ENCODE measurements at regions not wholly inside any gene's neighbourhood (a gene's known extent, or its start where the extent isn't known, plus 50 kb on each side); places are given as distances from the start of the nearest gene placed in this dataset.

- Histone ChIP-seq H3K9me3 (no peaks in the 10 kb centered on the region), H3K27me3 (no peaks in the 10 kb centered on the region), H3K4me1 (no peaks in the 10 kb centered on the region), H3K4me3 (no peak overlapping the region), H3K27ac (no peak overlapping the region), H3K36me3 (no peaks in the 10 kb centered on the region)
- no peak for TF ChIP-seq CTCF (IDR thresholded peaks at IDR 0.05)
- intact Hi-C loops (cut with DNase I): no loop called here
- DNase-seq (ENCODE audit: low spot score in 2 of 2): no peak
These were observed 409.9 kb upstream of the NFIA start for GRCh38 chr1:60672449-60672848.

GRCh38 chr1:60670302-60670701 lies 412.1 kb upstream of the NFIA start:
- Histone ChIP-seq H3K4me3 (no peak overlapping the region), H3K36me3 (no peaks in the 10 kb centered on the region), H3K4me1 (no peaks in the 10 kb centered on the region), H3K27me3 (no peaks in the 10 kb centered on the region), H3K9me3 (no peaks in the 10 kb centered on the region), H3K27ac (no peak overlapping the region)
- TF ChIP-seq CTCF (IDR thresholded peaks at IDR 0.05): no peak
- DNase-seq (ENCODE audit: low spot score in 2 of 2): no peak
- intact Hi-C loops (cut with DNase I): no loop called here

GRCh38 chr1:60668585-60668984 lies 413.8 kb upstream of the NFIA start:
- intact Hi-C loops (cut with DNase I): no loop called here
- no peak for DNase-seq (ENCODE audit: low spot score in 2 of 2)
- no peaks in the 10 kb centered on the region for H3K9me3 ChIP-seq
- no peak for TF ChIP-seq CTCF (IDR thresholded peaks at IDR 0.05)
- H3K4me3 ChIP-seq: no peak overlapping the region
- H3K27ac ChIP-seq: no peak overlapping the region
- no peaks in the 10 kb centered on the region for H3K36me3 ChIP-seq
- H3K4me1 ChIP-seq: no peaks in the 10 kb centered on the region
- H3K27me3 ChIP-seq: no peaks in the 10 kb centered on the region

- intact Hi-C loops (cut with DNase I): no loop called here
- no peak overlapping the region for H3K4me3 ChIP-seq
- H3K4me1 ChIP-seq: no peaks in the 10 kb centered on the region
- no peaks in the 10 kb centered on the region for H3K27me3 ChIP-seq
- no peak for TF ChIP-seq CTCF (IDR thresholded peaks at IDR 0.05)
- no peaks in the 10 kb centered on the region for H3K9me3 ChIP-seq
- no peak for DNase-seq (ENCODE audit: low spot score in 2 of 2)
- H3K27ac ChIP-seq: no peak overlapping the region
- H3K36me3 ChIP-seq: no peaks in the 10 kb centered on the region
These were observed 417.1 kb upstream of the NFIA start for GRCh38 chr1:60665311-60665710.

GRCh38 chr1:60664086-60664625 lies 418.2 kb upstream of the NFIA start:
- Histone ChIP-seq H3K27ac (no peak overlapping the region), H3K4me1 (no peaks in the 10 kb centered on the region), H3K9me3 (no peaks in the 10 kb centered on the region), H3K36me3 (no peaks in the 10 kb centered on the region), H3K4me3 (no peak overlapping the region), H3K27me3 (no peaks in the 10 kb centered on the region)
- DNase-seq (ENCODE audit: low spot score in 2 of 2): no peak
- TF ChIP-seq CTCF (IDR thresholded peaks at IDR 0.05): no peak
- intact Hi-C loops (cut with DNase I): no loop called here

- no peak for TF ChIP-seq CTCF (IDR thresholded peaks at IDR 0.05)
- H3K27me3 ChIP-seq: no peaks in the 10 kb centered on the region
- H3K9me3 ChIP-seq: no peaks in the 10 kb centered on the region
- H3K36me3 ChIP-seq: no peaks in the 10 kb centered on the region
- H3K27ac ChIP-seq: no peak overlapping the region
- DNase-seq (ENCODE audit: low spot score in 2 of 2): no peak
- H3K4me1 ChIP-seq: no peaks in the 10 kb centered on the region
- intact Hi-C loops (cut with DNase I): no loop called here
- H3K4me3 ChIP-seq: no peak overlapping the region
These were observed 419.8 kb upstream of the NFIA start for GRCh38 chr1:60662486-60663044.
